Hepatocyte (in vitro differentiated cells): ENCODE measurements at regions not wholly inside any gene's neighbourhood (a gene's known extent, or its start where the extent isn't known, plus 50 kb on each side); places are given as distances from the start of the nearest gene placed in this dataset.

ENCODE experiments used
- DNase-seq: peaks from one replicate; pipeline ENCODE4 v3.0.0-alpha.2; 2016; ENCODE audit warnings: low spot score
- H2AFZ ChIP-seq: fragments of 200-600 bp; sonication (generic); 2 replicates; pipeline ENCODE4 v1.6.0; 2016; ENCODE audit warnings: antibody characterized with exemption, mild to moderate bottlenecking
- H3K27ac ChIP-seq: fragments of 200-600 bp; sonication (generic); 2 replicates; pipeline ENCODE4 v1.5.1; 2016; ENCODE audit warnings: mild to moderate bottlenecking
- H3K27me3 ChIP-seq: fragments of 200-600 bp; sonication (generic); 2 replicates; pipeline ENCODE4 v1.6.1; 2016
- H3K36me3 ChIP-seq: fragments of 200-600 bp; sonication (generic); replicated peaks from 2 replicates; pipeline ENCODE4 v1.5.1; 2016; ENCODE audit warnings: low read depth; ENCODE audit not compliant: insufficient read depth
- H3K4me1 ChIP-seq: fragments of 200-600 bp; sonication (generic); 2 replicates; pipeline ENCODE4 v1.5.1; 2016; ENCODE audit warnings: mild to moderate bottlenecking, moderate library complexity; ENCODE audit not compliant: insufficient read depth
- H3K4me2 ChIP-seq: fragments of 200-600 bp; sonication (generic); 2 replicates; pipeline ENCODE4 v1.6.0; 2016
- H3K4me3 ChIP-seq: fragments of 200-600 bp; sonication (generic); 2 replicates; pipeline ENCODE4 v1.5.1; 2016; ENCODE audit warnings: mild to moderate bottlenecking
- H3K79me2 ChIP-seq: fragments of 200-600 bp; sonication (generic); 2 replicates; pipeline ENCODE4 v1.6.0; 2017; ENCODE audit warnings: mild to moderate bottlenecking
- H3K9me2 ChIP-seq: fragments of 200-600 bp; sonication (generic); replicated peaks from 2 replicates; pipeline ENCODE4 v1.6.0; 2017; ENCODE audit warnings: mild to moderate bottlenecking; ENCODE audit not compliant: insufficient read depth
- H3K9me3 ChIP-seq: fragments of 200-600 bp; sonication (generic); 2 replicates; pipeline ENCODE4 v1.5.1; 2016; ENCODE audit warnings: low read depth, mild to moderate bottlenecking
- H4K20me1 ChIP-seq: fragments of 200-600 bp; sonication (generic); 2 replicates; pipeline ENCODE4 v1.6.0; 2016; ENCODE audit warnings: mild to moderate bottlenecking; ENCODE audit not compliant: insufficient read depth, poor library complexity, severe bottlenecking
- CTCF ChIP-seq: fragments of 200-600 bp; sonication (generic); IDR thresholded peaks from 2 replicates; pipeline ENCODE4 v1.5.1; 2016; ENCODE audit warnings: antibody characterized with exemption, mild to moderate bottlenecking; ENCODE audit not compliant: poor library complexity
- EZH2 ChIP-seq: fragments of 200-600 bp; sonication (generic); IDR thresholded peaks from 2 replicates; pipeline ENCODE4 v1.6.1; 2016; ENCODE audit warnings: antibody characterized with exemption, mild to moderate bottlenecking, borderline replicate concordance
- EZH2phosphoT487 ChIP-seq: fragments of 200-600 bp; sonication (generic); IDR thresholded peaks from one replicate; pipeline ENCODE4 v1.6.1; 2018; ENCODE audit warnings: antibody characterized with exemption, mild to moderate bottlenecking, low read depth, moderate library complexity; ENCODE audit not compliant: unreplicated experiment, severe bottlenecking
- WGBS: methylation state at CpG from one replicate; pipeline ENCODE4 v1.1.6; 2016; ENCODE audit warnings: low lambda C conversion rate; ENCODE audit errors: missing lambda C conversion rate; 5-methylcytosine and 5-hydroxymethylcytosine counted together

- DNase-seq: peak; percentile 74
- Histone ChIP-seq H3K27me3 (no peaks in the 10 kb centered on the region), H2AFZ (peak overlapping the region; percentile 36), H3K9me3 (no peaks in the 10 kb centered on the region), H3K9me2 (no peaks in the 10 kb centered on the region), H3K4me2 (peak overlapping the region; percentile 91), H3K27ac (no peak overlapping the region), H3K79me2 (no peaks in the 10 kb centered on the region), H4K20me1 (no peaks in the 10 kb centered on the region), H3K36me3 (no peaks in the 10 kb centered on the region), H3K4me1 (no peaks in the 10 kb centered on the region), H3K4me3 (no peak overlapping the region)
- 5% methylated on average over 32 of the region's 33 CpGs for WGBS
- TF ChIP-seq CTCF: peak; percentile 95
- no peak for TF ChIP-seq EZH2phosphoT487
- TF ChIP-seq EZH2: no peak
Measured at GRCh38 chr12:127381043-127381668, 885.8 kb upstream of the TMEM132C start.

GRCh38 chr12:127381681-127382080 lies 885.3 kb upstream of the TMEM132C start:
- H3K79me2 ChIP-seq: no peaks in the 10 kb centered on the region
- H3K9me2 ChIP-seq: no peaks in the 10 kb centered on the region
- no peaks in the 10 kb centered on the region for H4K20me1 ChIP-seq
- no peak overlapping the region for H3K27ac ChIP-seq
- no peaks in the 10 kb centered on the region for H3K9me3 ChIP-seq
- H3K27me3 ChIP-seq: no peaks in the 10 kb centered on the region
- WGBS: 72% methylated on average over 6 of the region's 6 CpGs
- TF ChIP-seq EZH2phosphoT487: no peak
- no peak for TF ChIP-seq CTCF
- no peak for TF ChIP-seq EZH2
- no peak overlapping the region for H3K4me3 ChIP-seq
- no peak overlapping the region for H3K4me2 ChIP-seq
- H2AFZ ChIP-seq: no peak overlapping the region
- no peaks in the 10 kb centered on the region for H3K4me1 ChIP-seq
- no peak for DNase-seq
- H3K36me3 ChIP-seq: no peaks in the 10 kb centered on the region

- no peak overlapping the region for H3K27ac ChIP-seq
- no peaks in the 10 kb centered on the region for H4K20me1 ChIP-seq
- H3K9me2 ChIP-seq: no peaks in the 10 kb centered on the region
- DNase-seq: no peak
- H2AFZ ChIP-seq: no peak overlapping the region
- TF ChIP-seq EZH2 (no peak), EZH2phosphoT487 (no peak), CTCF (no peak)
- no peaks in the 10 kb centered on the region for H3K79me2 ChIP-seq
- H3K27me3 ChIP-seq: no peaks in the 10 kb centered on the region
- no peaks in the 10 kb centered on the region for H3K9me3 ChIP-seq
- H3K4me1 ChIP-seq: no peaks in the 10 kb centered on the region
- H3K4me3 ChIP-seq: no peak overlapping the region
- 77% methylated on average over 8 of the region's 8 CpGs for WGBS
- no peaks in the 10 kb centered on the region for H3K36me3 ChIP-seq
- H3K4me2 ChIP-seq: no peak overlapping the region
Measured at GRCh38 chr12:127383281-127383680, 883.7 kb upstream of the TMEM132C start.
